SK-N-SH treated with all-trans-retinoic acid at 6 μM for 48 hours (cell line): ENCODE measurements at regions not wholly inside any gene's neighbourhood (a gene's known extent, or its start where the extent isn't known, plus 50 kb on each side); places are given as distances from the start of the nearest gene placed in this dataset.

Experiments used
- ARNTL ChIP-seq: fragments of 450-650 bp; formaldehyde crosslinking; IDR thresholded peaks from 2 replicates; pipeline ENCODE4 v1.5.0; 2020; ENCODE audit warnings: low read depth, mild to moderate bottlenecking, moderate library complexity, borderline replicate concordance
- BACH2 ChIP-seq: fragments of 250-450 bp; sonication (Bioruptor Pico); IDR thresholded peaks from 2 replicates; pipeline ENCODE4 v1.9.0; 2021; ENCODE audit warnings: mild to moderate bottlenecking, borderline replicate concordance
- GLIS3 ChIP-seq: fragments of 250-450 bp; sonication (Bioruptor Pico); IDR thresholded peaks from 2 replicates; pipeline ENCODE4 v1.5.0; 2020; ENCODE audit warnings: mild to moderate bottlenecking, moderate library complexity
- PPARA ChIP-seq: fragments of 250-450 bp; sonication (Bioruptor Pico); IDR thresholded peaks from 2 replicates; pipeline ENCODE4 v1.5.0; 2020; ENCODE audit warnings: mild to moderate bottlenecking, borderline replicate concordance
- ZFP3 ChIP-seq: fragments of 250-450 bp; sonication (Bioruptor Pico); IDR thresholded peaks from 2 replicates; pipeline ENCODE4 v1.5.0; 2020; ENCODE audit warnings: mild to moderate bottlenecking, moderate library complexity
- ZFP30 ChIP-seq: fragments of 450-650 bp; formaldehyde crosslinking; IDR thresholded peaks from 2 replicates; pipeline ENCODE4 v1.5.0; 2022; ENCODE audit warnings: mild to moderate bottlenecking, moderate library complexity
- TF ChIP-seq, protein P1 (sequence below): fragments of 250-450 bp; sonication (Bioruptor Pico); IDR thresholded peaks from 2 replicates; pipeline ENCODE4 v1.5.0; 2020; ENCODE audit warnings: mild to moderate bottlenecking, moderate library complexity
- TF ChIP-seq, protein P2 (sequence below): fragments of 250-450 bp; sonication (Bioruptor Pico); IDR thresholded peaks from 2 replicates; pipeline ENCODE4 v1.5.1; 2020; ENCODE audit warnings: low read depth, mild to moderate bottlenecking, moderate library complexity

DNA sequence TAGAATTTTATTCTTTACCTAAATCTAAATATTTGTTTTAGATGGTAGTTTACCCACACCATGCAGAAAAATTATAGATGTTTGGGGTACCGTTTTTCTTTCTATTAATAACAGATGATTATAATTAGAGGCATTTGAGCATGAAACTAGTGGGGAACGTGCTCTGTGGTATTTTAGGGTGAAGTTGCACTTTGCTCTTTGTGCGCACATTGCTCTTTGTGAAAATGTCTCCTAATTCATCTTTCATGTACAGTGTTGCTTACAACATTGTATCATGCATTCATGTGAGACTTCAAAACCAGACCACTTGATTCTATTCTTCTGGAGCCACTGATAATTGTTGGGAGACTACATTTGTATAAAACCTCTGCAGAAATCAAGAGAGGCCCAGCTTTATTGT, 449.1 kb upstream of the RGS6 start:
- TF ChIP-seq ZFP30 (CRISPR knock-in tag): no peak
- TF ChIP-seq ZFP3 (CRISPR knock-in tag): no peak
- no peak for TF ChIP-seq GLIS3 (CRISPR knock-in tag)
- no peak for TF ChIP-seq ARNTL
- no peak for TF ChIP-seq BACH2 (CRISPR knock-in tag)
- TF ChIP-seq PPARA (CRISPR knock-in tag): no peak
- TF ChIP-seq, protein P1, sequence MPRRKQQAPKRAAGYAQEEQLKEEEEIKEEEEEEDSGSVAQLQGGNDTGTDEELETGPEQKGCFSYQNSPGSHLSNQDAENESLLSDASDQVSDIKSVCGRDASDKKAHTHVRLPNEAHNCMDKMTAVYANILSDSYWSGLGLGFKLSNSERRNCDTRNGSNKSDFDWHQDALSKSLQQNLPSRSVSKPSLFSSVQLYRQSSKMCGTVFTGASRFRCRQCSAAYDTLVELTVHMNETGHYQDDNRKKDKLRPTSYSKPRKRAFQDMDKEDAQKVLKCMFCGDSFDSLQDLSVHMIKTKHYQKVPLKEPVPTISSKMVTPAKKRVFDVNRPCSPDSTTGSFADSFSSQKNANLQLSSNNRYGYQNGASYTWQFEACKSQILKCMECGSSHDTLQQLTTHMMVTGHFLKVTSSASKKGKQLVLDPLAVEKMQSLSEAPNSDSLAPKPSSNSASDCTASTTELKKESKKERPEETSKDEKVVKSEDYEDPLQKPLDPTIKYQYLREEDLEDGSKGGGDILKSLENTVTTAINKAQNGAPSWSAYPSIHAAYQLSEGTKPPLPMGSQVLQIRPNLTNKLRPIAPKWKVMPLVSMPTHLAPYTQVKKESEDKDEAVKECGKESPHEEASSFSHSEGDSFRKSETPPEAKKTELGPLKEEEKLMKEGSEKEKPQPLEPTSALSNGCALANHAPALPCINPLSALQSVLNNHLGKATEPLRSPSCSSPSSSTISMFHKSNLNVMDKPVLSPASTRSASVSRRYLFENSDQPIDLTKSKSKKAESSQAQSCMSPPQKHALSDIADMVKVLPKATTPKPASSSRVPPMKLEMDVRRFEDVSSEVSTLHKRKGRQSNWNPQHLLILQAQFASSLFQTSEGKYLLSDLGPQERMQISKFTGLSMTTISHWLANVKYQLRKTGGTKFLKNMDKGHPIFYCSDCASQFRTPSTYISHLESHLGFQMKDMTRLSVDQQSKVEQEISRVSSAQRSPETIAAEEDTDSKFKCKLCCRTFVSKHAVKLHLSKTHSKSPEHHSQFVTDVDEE (CRISPR knock-in tag): no peak
- TF ChIP-seq, protein P2, sequence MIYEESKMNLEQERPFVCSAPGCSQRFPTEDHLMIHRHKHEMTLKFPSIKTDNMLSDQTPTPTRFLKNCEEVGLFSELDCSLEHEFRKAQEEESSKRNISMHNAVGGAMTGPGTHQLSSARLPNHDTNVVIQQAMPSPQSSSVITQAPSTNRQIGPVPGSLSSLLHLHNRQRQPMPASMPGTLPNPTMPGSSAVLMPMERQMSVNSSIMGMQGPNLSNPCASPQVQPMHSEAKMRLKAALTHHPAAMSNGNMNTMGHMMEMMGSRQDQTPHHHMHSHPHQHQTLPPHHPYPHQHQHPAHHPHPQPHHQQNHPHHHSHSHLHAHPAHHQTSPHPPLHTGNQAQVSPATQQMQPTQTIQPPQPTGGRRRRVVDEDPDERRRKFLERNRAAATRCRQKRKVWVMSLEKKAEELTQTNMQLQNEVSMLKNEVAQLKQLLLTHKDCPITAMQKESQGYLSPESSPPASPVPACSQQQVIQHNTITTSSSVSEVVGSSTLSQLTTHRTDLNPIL (CRISPR knock-in tag): no peak
